ENCODE measurements at regions not wholly inside any gene's neighbourhood (a gene's known extent, or its start where the extent isn't known, plus 50 kb on each side); places are given as distances from the start of the nearest gene placed in this dataset.

DNA sequence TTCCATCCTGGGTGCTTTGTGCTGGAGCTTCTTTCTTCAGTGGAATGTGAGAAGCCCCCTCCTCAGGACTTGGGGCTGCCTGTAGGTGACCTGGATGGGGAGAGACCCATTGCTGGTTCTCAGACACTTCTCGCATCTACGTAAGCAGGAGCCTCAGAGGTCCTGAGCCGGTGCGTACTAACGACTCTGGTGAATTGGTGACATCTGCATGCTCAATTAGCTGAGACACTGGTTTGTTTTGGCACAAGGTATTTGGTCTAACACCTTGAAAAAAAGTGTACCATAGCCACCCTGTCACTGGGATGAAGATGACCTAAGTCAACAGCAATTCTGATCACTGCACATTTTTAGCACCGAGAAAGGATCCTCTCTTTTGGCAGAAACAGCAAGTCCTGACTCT is 57.7 kb downstream of the LRRC30 start:
- H3K9me3 ChIP-seq (ENCODE audit: control insufficient read depth in 2 of 2, insufficient read depth in 1 of 2, low read depth in 1 of 2, low read length in 1 of 2): no peaks in the 10 kb centered on the region
- WGBS, 2 donors: 85 to 88% methylated on average over 6 of the region's 6 CpGs
- no peak overlapping the region for H3K4me3 ChIP-seq (ENCODE audit: low read depth in 1 of 2, low read length in 2 of 2)
- no peaks in the 10 kb centered on the region for H3K36me3 ChIP-seq (ENCODE audit: control insufficient read depth in 2 of 2, insufficient read depth in 2 of 2, low read length in 1 of 2)
- H3K4me1 ChIP-seq (ENCODE audit: control insufficient read depth in 2 of 2, insufficient read depth in 2 of 2, low read length in 1 of 2): no peaks in the 10 kb centered on the region
- no peak overlapping the region for H3K27ac ChIP-seq (ENCODE audit: low read depth in 2 of 2, low read length in 1 of 2)
- no peaks in the 10 kb centered on the region for H3K27me3 ChIP-seq (ENCODE audit: control insufficient read depth in 1 of 2, insufficient read depth in 2 of 2, low read length in 2 of 2)

DNA sequence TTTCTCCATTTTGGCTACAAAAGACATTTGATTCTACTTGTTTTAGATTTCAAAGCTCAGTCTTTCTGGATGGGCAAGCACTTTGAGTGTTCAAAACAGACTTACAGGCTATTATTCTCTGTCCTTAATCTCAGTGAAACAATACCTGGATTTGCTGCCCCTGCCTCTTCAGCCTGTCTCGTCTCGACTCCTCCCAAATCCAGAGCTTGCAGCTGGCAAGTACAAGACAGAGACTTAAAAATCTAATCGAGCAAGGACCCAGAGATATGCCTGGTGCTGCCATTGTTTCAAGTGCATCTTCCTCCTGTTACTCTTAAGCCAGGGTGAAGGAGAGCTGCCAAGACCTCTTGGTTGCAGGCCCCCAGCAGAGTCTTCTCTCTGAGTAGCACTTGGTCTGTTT is 59.2 kb downstream of the LRRC30 start:
- no peaks in the 10 kb centered on the region for H3K36me3 ChIP-seq (ENCODE audit: control insufficient read depth in 2 of 2, insufficient read depth in 2 of 2, low read length in 1 of 2)
- H3K4me3 ChIP-seq (ENCODE audit: low read depth in 1 of 2, low read length in 2 of 2): no peak overlapping the region
- H3K27ac ChIP-seq (ENCODE audit: low read depth in 2 of 2, low read length in 1 of 2): no peak overlapping the region
- H3K4me1 ChIP-seq (ENCODE audit: control insufficient read depth in 2 of 2, insufficient read depth in 2 of 2, low read length in 1 of 2): no peaks in the 10 kb centered on the region
- no peaks in the 10 kb centered on the region for H3K27me3 ChIP-seq (ENCODE audit: control insufficient read depth in 1 of 2, insufficient read depth in 2 of 2, low read length in 2 of 2)
- WGBS, 2 donors: 42 to 61% methylated on average over 3 of the region's 3 CpGs
- H3K9me3 ChIP-seq (ENCODE audit: control insufficient read depth in 2 of 2, insufficient read depth in 1 of 2, low read depth in 1 of 2, low read length in 1 of 2): no peaks in the 10 kb centered on the region

DNA sequence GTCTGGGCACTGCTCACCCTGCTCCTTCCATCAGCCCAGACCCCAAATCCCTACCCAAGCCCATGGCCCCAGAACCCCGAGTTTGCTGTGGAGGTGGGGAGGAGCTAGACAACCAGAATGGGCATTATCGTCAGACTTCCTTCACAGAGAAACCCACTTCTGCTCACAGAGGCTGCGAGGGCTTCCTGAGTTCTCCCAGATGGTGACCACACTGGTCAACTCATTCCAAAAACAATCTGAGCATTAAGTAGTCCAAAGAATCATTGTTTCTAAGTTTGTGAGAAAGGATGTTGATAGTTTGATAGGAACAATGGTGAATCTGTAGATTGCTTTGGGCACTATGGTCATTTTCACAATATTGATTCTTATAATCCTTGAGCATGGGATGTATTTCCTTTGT is 60.2 kb downstream of the LRRC30 start:
- no peak overlapping the region for H3K27ac ChIP-seq (ENCODE audit: low read depth in 2 of 2, low read length in 1 of 2)
- WGBS, 2 donors: 57 to 62% methylated on average over 3 of the region's 3 CpGs

GRCh38 chr18:7298149-7298548 is 67.3 kb downstream of the LRRC30 start:
- Histone ChIP-seq H3K4me1 (ENCODE audit: control insufficient read depth in 2 of 2, insufficient read depth in 2 of 2, low read length in 1 of 2) (no peaks in the 10 kb centered on the region), H3K27ac (ENCODE audit: low read depth in 2 of 2, low read length in 1 of 2) (no peak overlapping the region), H3K4me3 (ENCODE audit: low read depth in 1 of 2, low read length in 2 of 2) (no peak overlapping the region), H3K27me3 (ENCODE audit: control insufficient read depth in 1 of 2, insufficient read depth in 2 of 2, low read length in 2 of 2) (no peaks in the 10 kb centered on the region), H3K36me3 (ENCODE audit: control insufficient read depth in 2 of 2, insufficient read depth in 2 of 2, low read length in 1 of 2) (no peaks in the 10 kb centered on the region), H3K9me3 (ENCODE audit: control insufficient read depth in 2 of 2, insufficient read depth in 1 of 2, low read depth in 1 of 2, low read length in 1 of 2) (no peaks in the 10 kb centered on the region)

More for the DNA sequence above, 60.2 kb downstream of the LRRC30 start:
- no peaks in the 10 kb centered on the region for H3K4me1 ChIP-seq (ENCODE audit: control insufficient read depth in 2 of 2, insufficient read depth in 2 of 2, low read length in 1 of 2)
- no peaks in the 10 kb centered on the region for H3K36me3 ChIP-seq (ENCODE audit: control insufficient read depth in 2 of 2, insufficient read depth in 2 of 2, low read length in 1 of 2)
- H3K9me3 ChIP-seq (ENCODE audit: control insufficient read depth in 2 of 2, insufficient read depth in 1 of 2, low read depth in 1 of 2, low read length in 1 of 2): no peaks in the 10 kb centered on the region
- no peak overlapping the region for H3K4me3 ChIP-seq (ENCODE audit: low read depth in 1 of 2, low read length in 2 of 2)
- no peaks in the 10 kb centered on the region for H3K27me3 ChIP-seq (ENCODE audit: control insufficient read depth in 1 of 2, insufficient read depth in 2 of 2, low read length in 2 of 2)

GRCh38 chr18:7301094-7301493 is 70.2 kb downstream of the LRRC30 start:
- H3K27ac ChIP-seq (ENCODE audit: low read depth in 2 of 2, low read length in 1 of 2): no peak overlapping the region
- no peaks in the 10 kb centered on the region for H3K27me3 ChIP-seq (ENCODE audit: control insufficient read depth in 1 of 2, insufficient read depth in 2 of 2, low read length in 2 of 2)
- no peaks in the 10 kb centered on the region for H3K36me3 ChIP-seq (ENCODE audit: control insufficient read depth in 2 of 2, insufficient read depth in 2 of 2, low read length in 1 of 2)
- H3K4me3 ChIP-seq (ENCODE audit: low read depth in 1 of 2, low read length in 2 of 2): no peak overlapping the region
- H3K4me1 ChIP-seq (ENCODE audit: control insufficient read depth in 2 of 2, insufficient read depth in 2 of 2, low read length in 1 of 2): no peaks in the 10 kb centered on the region
- WGBS, 2 donors: 88 to 92% methylated on average over 1 of the region's 1 CpG
- H3K9me3 ChIP-seq (ENCODE audit: control insufficient read depth in 2 of 2, insufficient read depth in 1 of 2, low read depth in 1 of 2, low read length in 1 of 2): no peaks in the 10 kb centered on the region

GRCh38 chr18:7303316-7304060 is 72.6 kb downstream of the LRRC30 start:
- no peaks in the 10 kb centered on the region for H3K36me3 ChIP-seq (ENCODE audit: control insufficient read depth in 2 of 2, insufficient read depth in 2 of 2, low read length in 1 of 2)
- H3K4me1 ChIP-seq (ENCODE audit: control insufficient read depth in 2 of 2, insufficient read depth in 2 of 2, low read length in 1 of 2): no peaks in the 10 kb centered on the region
- H3K27ac ChIP-seq (ENCODE audit: low read depth in 2 of 2, low read length in 1 of 2): no peak overlapping the region
- 57% methylated on average over 4 of the region's 4 CpGs for WGBS, 2 donors
- no peaks in the 10 kb centered on the region for H3K27me3 ChIP-seq (ENCODE audit: control insufficient read depth in 1 of 2, insufficient read depth in 2 of 2, low read length in 2 of 2)
- H3K9me3 ChIP-seq (ENCODE audit: control insufficient read depth in 2 of 2, insufficient read depth in 1 of 2, low read depth in 1 of 2, low read length in 1 of 2): no peaks in the 10 kb centered on the region
- no peak overlapping the region for H3K4me3 ChIP-seq (ENCODE audit: low read depth in 1 of 2, low read length in 2 of 2)

DNA sequence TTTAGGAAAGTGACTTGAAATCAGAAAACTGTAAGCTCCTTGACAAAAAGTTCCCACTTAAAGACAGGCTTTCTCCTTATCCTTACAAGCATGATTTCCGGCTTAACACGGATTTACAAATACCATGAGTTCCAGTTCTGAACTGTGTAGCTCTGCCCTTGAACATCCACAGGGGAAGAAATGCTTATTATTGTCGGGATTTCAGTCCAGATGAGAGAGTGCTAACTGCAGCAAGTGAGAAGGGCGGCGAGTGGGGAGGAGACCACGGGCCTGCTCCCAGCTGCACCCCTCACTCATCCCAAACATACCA is 73.1 kb downstream of the LRRC30 start:
- H3K36me3 ChIP-seq (ENCODE audit: control insufficient read depth in 2 of 2, insufficient read depth in 2 of 2, low read length in 1 of 2): no peaks in the 10 kb centered on the region
- no peak overlapping the region for H3K27ac ChIP-seq (ENCODE audit: low read depth in 2 of 2, low read length in 1 of 2)
- H3K9me3 ChIP-seq (ENCODE audit: control insufficient read depth in 2 of 2, insufficient read depth in 1 of 2, low read depth in 1 of 2, low read length in 1 of 2): no peaks in the 10 kb centered on the region
- H3K4me1 ChIP-seq (ENCODE audit: control insufficient read depth in 2 of 2, insufficient read depth in 2 of 2, low read length in 1 of 2): no peaks in the 10 kb centered on the region
- WGBS, 2 donors: 80 to 81% methylated on average over 6 of the region's 6 CpGs
- H3K27me3 ChIP-seq (ENCODE audit: control insufficient read depth in 1 of 2, insufficient read depth in 2 of 2, low read length in 2 of 2): no peaks in the 10 kb centered on the region
- no peak overlapping the region for H3K4me3 ChIP-seq (ENCODE audit: low read depth in 1 of 2, low read length in 2 of 2)

- WGBS, 2 donors: 77 to 87% methylated on average over 9 of the region's 9 CpGs
- H3K4me1 ChIP-seq (ENCODE audit: control insufficient read depth in 2 of 2, insufficient read depth in 2 of 2, low read length in 1 of 2): no peaks in the 10 kb centered on the region
- no peaks in the 10 kb centered on the region for H3K27me3 ChIP-seq (ENCODE audit: control insufficient read depth in 1 of 2, insufficient read depth in 2 of 2, low read length in 2 of 2)
These were observed 74.5 kb downstream of the LRRC30 start for GRCh38 chr18:7305416-7305815.

GRCh38 chr18:7307030-7307429 is 76.1 kb downstream of the LRRC30 start:
- Histone ChIP-seq H3K36me3 (ENCODE audit: control insufficient read depth in 2 of 2, insufficient read depth in 2 of 2, low read length in 1 of 2) (no peaks in the 10 kb centered on the region), H3K4me3 (ENCODE audit: low read depth in 1 of 2, low read length in 2 of 2) (no peak overlapping the region), H3K4me1 (ENCODE audit: control insufficient read depth in 2 of 2, insufficient read depth in 2 of 2, low read length in 1 of 2) (no peaks in the 10 kb centered on the region), H3K9me3 (ENCODE audit: control insufficient read depth in 2 of 2, insufficient read depth in 1 of 2, low read depth in 1 of 2, low read length in 1 of 2) (no peaks in the 10 kb centered on the region), H3K27ac (ENCODE audit: low read depth in 2 of 2, low read length in 1 of 2) (no peak overlapping the region), H3K27me3 (ENCODE audit: control insufficient read depth in 1 of 2, insufficient read depth in 2 of 2, low read length in 2 of 2) (no peaks in the 10 kb centered on the region)
- WGBS, 2 donors: 62 to 66% methylated on average over 6 of the region's 6 CpGs

More at GRCh38 chr18:7305416-7305815, 74.5 kb downstream of the LRRC30 start:
- no peaks in the 10 kb centered on the region for H3K9me3 ChIP-seq (ENCODE audit: control insufficient read depth in 2 of 2, insufficient read depth in 1 of 2, low read depth in 1 of 2, low read length in 1 of 2)
- no peaks in the 10 kb centered on the region for H3K36me3 ChIP-seq (ENCODE audit: control insufficient read depth in 2 of 2, insufficient read depth in 2 of 2, low read length in 1 of 2)
- no peak overlapping the region for H3K4me3 ChIP-seq (ENCODE audit: low read depth in 1 of 2, low read length in 2 of 2)
- no peak overlapping the region for H3K27ac ChIP-seq (ENCODE audit: low read depth in 2 of 2, low read length in 1 of 2)

DNA sequence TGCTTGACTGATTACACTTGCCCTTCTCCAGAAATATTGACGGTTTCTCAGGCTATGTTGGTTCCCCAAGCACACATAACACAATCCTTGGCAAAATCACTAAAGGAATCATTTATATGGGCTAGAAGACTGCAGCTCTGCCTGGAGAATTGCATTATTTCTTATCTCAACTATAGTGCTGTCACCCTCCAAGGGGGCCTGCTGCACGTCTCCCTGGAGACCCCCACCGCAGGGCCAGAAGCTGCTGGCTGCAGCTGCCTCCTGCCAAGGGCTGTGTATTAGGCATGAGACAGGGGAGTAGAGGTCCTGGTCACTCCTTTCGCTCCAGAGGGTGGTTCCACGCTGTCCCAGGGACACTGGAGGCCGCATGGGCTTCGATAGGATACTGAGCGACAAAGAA is 76.6 kb downstream of the LRRC30 start:
- 84 to 85% methylated on average over 8 of the region's 8 CpGs for WGBS, 2 donors
- Histone ChIP-seq H3K9me3 (ENCODE audit: control insufficient read depth in 2 of 2, insufficient read depth in 1 of 2, low read depth in 1 of 2, low read length in 1 of 2) (no peaks in the 10 kb centered on the region), H3K4me3 (ENCODE audit: low read depth in 1 of 2, low read length in 2 of 2) (no peak overlapping the region), H3K36me3 (ENCODE audit: control insufficient read depth in 2 of 2, insufficient read depth in 2 of 2, low read length in 1 of 2) (no peaks in the 10 kb centered on the region), H3K27me3 (ENCODE audit: control insufficient read depth in 1 of 2, insufficient read depth in 2 of 2, low read length in 2 of 2) (no peaks in the 10 kb centered on the region), H3K27ac (ENCODE audit: low read depth in 2 of 2, low read length in 1 of 2) (no peak overlapping the region), H3K4me1 (ENCODE audit: control insufficient read depth in 2 of 2, insufficient read depth in 2 of 2, low read length in 1 of 2) (no peaks in the 10 kb centered on the region)
